DMS53 treated with DMSO at 0.1 percent for 48 hours (cell line): ENCODE measurements at regions not wholly inside any gene's neighbourhood (a gene's known extent, or its start where the extent isn't known, plus 50 kb on each side); places are given as distances from the start of the nearest gene placed in this dataset.
A peak's percentile ranks its signal among the peaks of the same experiment; 100 is the strongest.
"Not testable (repeated sequence)": the region's sequence is repeated elsewhere in the genome, so short reads cannot be mapped to it uniquely, and the experiment has no call there.

Experiments
- DNase-seq: peaks from one replicate; lab custom pipeline; 2025; ENCODE audit not compliant: unreplicated experiment; lab: John Stamatoyannopoulos, UW

- DNase-seq, result no peak
Measured at GRCh38 chr10:55174419-55174818, 373.4 kb upstream of the PCDH15 start.

- DNase-seq, result no peak
Measured at GRCh38 chr10:55169493-55169892, 368.5 kb upstream of the PCDH15 start.

GRCh38 chr10:55168343-55168742 is 367.3 kb upstream of the PCDH15 start:
- no peak for DNase-seq

- DNase-seq, result no peak
Measured at GRCh38 chr10:55163388-55163979, 362.5 kb upstream of the PCDH15 start.

- DNase-seq, result not testable (repeated sequence)
Measured at GRCh38 chr10:55162321-55162720, 361.3 kb upstream of the PCDH15 start.

GRCh38 chr10:55160655-55161283 is 359.7 kb upstream of the PCDH15 start:
- no peak for DNase-seq

GRCh38 chr10:55158633-55159032 is 357.6 kb upstream of the PCDH15 start:
- DNase-seq, result no peak

- no peak for DNase-seq
Measured at GRCh38 chr10:55146032-55146431, 345.0 kb upstream of the PCDH15 start.

- no peak for DNase-seq
Measured at GRCh38 chr10:55144001-55144400, 343.0 kb upstream of the PCDH15 start.

GRCh38 chr10:55141892-55142291 is 340.9 kb upstream of the PCDH15 start:
- no peak for DNase-seq

GRCh38 chr10:55137063-55137462 is 336.0 kb upstream of the PCDH15 start:
- DNase-seq, result no peak

- DNase-seq, result no peak
Measured at GRCh38 chr10:55104738-55105137, 303.7 kb upstream of the PCDH15 start.

GRCh38 chr10:55098452-55098851 is 297.4 kb upstream of the PCDH15 start:
- no peak for DNase-seq

- peak; percentile 49 for DNase-seq
Measured at GRCh38 chr10:55091691-55092328, 290.8 kb upstream of the PCDH15 start.

GRCh38 chr10:55078121-55078520 is 277.1 kb upstream of the PCDH15 start:
- DNase-seq, result no peak

- peak; percentile 82 for DNase-seq
Measured at GRCh38 chr10:55065185-55065584, 264.2 kb upstream of the PCDH15 start.

- DNase-seq, result no peak
Measured at GRCh38 chr10:55063811-55064210, 262.8 kb upstream of the PCDH15 start.

GRCh38 chr10:55062349-55062748 is 261.3 kb upstream of the PCDH15 start:
- DNase-seq, result no peak

- no peak for DNase-seq
Measured at GRCh38 chr10:55058800-55059199, 257.8 kb upstream of the PCDH15 start.

- no peak for DNase-seq
Measured at GRCh38 chr10:55051515-55051914, 250.5 kb upstream of the PCDH15 start.

- peak; percentile 22 for DNase-seq
Measured at GRCh38 chr10:55048830-55049498, 247.9 kb upstream of the PCDH15 start.

- DNase-seq, result no peak
Measured at GRCh38 chr10:55043540-55043939, 242.5 kb upstream of the PCDH15 start.
